ENCODE measurements at regions not wholly inside any gene's neighbourhood (a gene's known extent, or its start where the extent isn't known, plus 50 kb on each side); places are given as distances from the start of the nearest gene placed in this dataset.

GRCh38 chr6:165834613-165835259 is 171.7 kb upstream of the PDE10A start:
- H3K4me3 Mint-ChIP-seq (ENCODE audit: unreplicated experiment): no peak overlapping the region
- H3K27me3 Mint-ChIP-seq (ENCODE audit: unreplicated experiment): peaks cover 7% of the 10 kb centered on the region
- H3K9me3 Mint-ChIP-seq (ENCODE audit: unreplicated experiment): no peaks in the 10 kb centered on the region
- no peak for TF ChIP-seq CTCF (IDR thresholded peaks at IDR 0.05)
- no peak overlapping the region for H3K27ac Mint-ChIP-seq (ENCODE audit: unreplicated experiment)
- DNase-seq (ENCODE audit: extremely low spot score, unreplicated experiment): no peak
- H3K4me1 Mint-ChIP-seq (ENCODE audit: unreplicated experiment): no peaks in the 10 kb centered on the region
- no peaks in the 10 kb centered on the region for H3K36me3 Mint-ChIP-seq (ENCODE audit: unreplicated experiment)

- Mint-ChIP-seq H3K27me3 (ENCODE audit: unreplicated experiment) (peaks cover 7% of the 10 kb centered on the region), H3K4me3 (ENCODE audit: unreplicated experiment) (no peak overlapping the region), H3K27ac (ENCODE audit: unreplicated experiment) (no peak overlapping the region), H3K9me3 (ENCODE audit: unreplicated experiment) (no peaks in the 10 kb centered on the region), H3K4me1 (ENCODE audit: unreplicated experiment) (no peaks in the 10 kb centered on the region), H3K36me3 (ENCODE audit: unreplicated experiment) (no peaks in the 10 kb centered on the region)
- no peak for TF ChIP-seq CTCF (IDR thresholded peaks at IDR 0.05)
- DNase-seq (ENCODE audit: extremely low spot score, unreplicated experiment): no peak
These were observed 170.3 kb upstream of the PDE10A start for GRCh38 chr6:165833355-165833754.

GRCh38 chr6:165831812-165832510 is 168.9 kb upstream of the PDE10A start:
- Mint-ChIP-seq H3K4me3 (ENCODE audit: unreplicated experiment) (no peak overlapping the region), H3K27me3 (ENCODE audit: unreplicated experiment) (peaks cover 7% of the 10 kb centered on the region), H3K27ac (ENCODE audit: unreplicated experiment) (no peak overlapping the region), H3K4me1 (ENCODE audit: unreplicated experiment) (no peaks in the 10 kb centered on the region), H3K36me3 (ENCODE audit: unreplicated experiment) (no peaks in the 10 kb centered on the region), H3K9me3 (ENCODE audit: unreplicated experiment) (no peaks in the 10 kb centered on the region)
- TF ChIP-seq CTCF (IDR thresholded peaks at IDR 0.05): no peak
- DNase-seq (ENCODE audit: extremely low spot score, unreplicated experiment): peak; percentile 64

GRCh38 chr6:165830761-165831160 is 167.7 kb upstream of the PDE10A start:
- TF ChIP-seq CTCF (IDR thresholded peaks at IDR 0.05): no peak
- peak; percentile 46 for DNase-seq (ENCODE audit: extremely low spot score, unreplicated experiment)
- no peak overlapping the region for H3K4me3 Mint-ChIP-seq (ENCODE audit: unreplicated experiment)
- no peaks in the 10 kb centered on the region for H3K36me3 Mint-ChIP-seq (ENCODE audit: unreplicated experiment)
- H3K27ac Mint-ChIP-seq (ENCODE audit: unreplicated experiment): no peak overlapping the region
- no peaks in the 10 kb centered on the region for H3K9me3 Mint-ChIP-seq (ENCODE audit: unreplicated experiment)
- no peaks in the 10 kb centered on the region for H3K4me1 Mint-ChIP-seq (ENCODE audit: unreplicated experiment)
- peaks cover 7% of the 10 kb centered on the region for H3K27me3 Mint-ChIP-seq (ENCODE audit: unreplicated experiment)

- Mint-ChIP-seq H3K4me3 (ENCODE audit: unreplicated experiment) (no peak overlapping the region), H3K36me3 (ENCODE audit: unreplicated experiment) (no peaks in the 10 kb centered on the region), H3K9me3 (ENCODE audit: unreplicated experiment) (no peaks in the 10 kb centered on the region), H3K4me1 (ENCODE audit: unreplicated experiment) (no peaks in the 10 kb centered on the region), H3K27me3 (ENCODE audit: unreplicated experiment) (peaks cover 2% of the 10 kb centered on the region), H3K27ac (ENCODE audit: unreplicated experiment) (no peak overlapping the region)
- peak; percentile 65 for DNase-seq (ENCODE audit: extremely low spot score, unreplicated experiment)
- no peak for TF ChIP-seq CTCF (IDR thresholded peaks at IDR 0.05)
These were observed 166.3 kb upstream of the PDE10A start for GRCh38 chr6:165829376-165829775.

Data from osteocyte (in vitro differentiated cells).